Liver (tissue), 8 donors: ENCODE measurements at regions not wholly inside any gene's neighbourhood (a gene's known extent, or its start where the extent isn't known, plus 50 kb on each side); places are given as distances from the start of the nearest gene placed in this dataset.

Experiments used
- DNase-seq: peaks from one replicate; pipeline ENCODE4 v3.0.0-alpha.2; 2017; ENCODE audit warnings: low spot score
- H3K27ac ChIP-seq, 2 donors: one replicate each; pipeline ENCODE4 v1.7.0; 2013; ENCODE audit warnings: inconsistent platforms in 2 of 2, low read length in 2 of 2, control low read depth in 1 of 2, low read depth in 1 of 2, mild to moderate bottlenecking in 1 of 2
- H3K27me3 ChIP-seq, 4 donors: one replicate each; pipeline versions ENCODE4 v1.6.1 to v1.7.0; 2013; ENCODE audit warnings: low read length in 3 of 4, inconsistent platforms in 1 of 4, mild to moderate bottlenecking in 1 of 4, moderate library complexity in 1 of 4; ENCODE audit not compliant: control insufficient read depth in 4 of 4, insufficient read depth in 4 of 4
- H3K36me3 ChIP-seq, 4 donors: one replicate each; pipeline versions ENCODE4 v1.6.1 to v1.7.0; 2013; ENCODE audit warnings: low read length in 3 of 4, mild to moderate bottlenecking in 3 of 4, low read depth in 1 of 4, moderate library complexity in 1 of 4; ENCODE audit not compliant: control insufficient read depth in 4 of 4, insufficient read depth in 3 of 4
- H3K4me1 ChIP-seq, 4 donors: one replicate each; pipeline versions ENCODE4 v1.6.1 to v1.7.0; 2013; ENCODE audit warnings: low read length in 3 of 4, mild to moderate bottlenecking in 3 of 4, moderate library complexity in 1 of 4; ENCODE audit not compliant: control insufficient read depth in 4 of 4, insufficient read depth in 4 of 4
- H3K4me3 ChIP-seq, 3 donors: one replicate each; pipeline versions ENCODE4 v1.6.1 to v1.7.0; 2013; ENCODE audit warnings: low read length in 3 of 3, control low read depth in 1 of 3, low read depth in 1 of 3, mild to moderate bottlenecking in 1 of 3
- H3K9ac ChIP-seq, 2 donors: one replicate each; pipeline ENCODE4 v1.7.0; 2013; ENCODE audit warnings: low read length in 2 of 2, mild to moderate bottlenecking in 2 of 2, moderate library complexity in 2 of 2, control low read depth in 1 of 2, low read depth in 1 of 2
- H3K9me3 ChIP-seq, 4 donors: one replicate each; pipeline versions ENCODE4 v1.6.1 to v1.7.0; 2013; ENCODE audit warnings: low read length in 3 of 4; ENCODE audit not compliant: control insufficient read depth in 4 of 4
- CTCF ChIP-seq: fragments of 150-350 bp; IDR thresholded peaks from 2 replicates; pipeline ENCODE4 v1.5.1; 2017; ENCODE audit warnings: improper control_type of control experiment, low read depth, low read length; ENCODE audit not compliant: missing input control
- EGR1 ChIP-seq, 2 donors: IDR thresholded peaks; 2 replicates each; pipeline ENCODE4 v1.6.1; 2016 to 2018; ENCODE audit warnings: antibody characterized with exemption in 2 of 2, low read depth in 2 of 2
- FOXA1 ChIP-seq: IDR thresholded peaks from 2 replicates; pipeline ENCODE4 v1.6.1; 2016; ENCODE audit warnings: antibody characterized with exemption
- FOXA2 ChIP-seq: IDR thresholded peaks from 2 replicates; pipeline ENCODE4 v1.6.1; 2016; ENCODE audit warnings: antibody characterized with exemption
- GABPA ChIP-seq, 2 donors: IDR thresholded peaks in 1 of 2; conservative IDR thresholded peaks in 1 of 2; 2 replicates each; pipeline ENCODE4 v1.6.1; 2016; ENCODE audit warnings: antibody characterized with exemption in 2 of 2, mild to moderate bottlenecking in 1 of 2, moderate library complexity in 1 of 2
- HNF4A ChIP-seq, 2 donors: conservative IDR thresholded peaks; 2 replicates each; pipeline ENCODE4 v1.6.1; 2016; ENCODE audit warnings: antibody characterized with exemption in 2 of 2, mild to moderate bottlenecking in 2 of 2
- HNF4G ChIP-seq: IDR thresholded peaks from 2 replicates; pipeline ENCODE4 v1.6.1; 2016; ENCODE audit warnings: antibody characterized with exemption
- JUND ChIP-seq, 2 donors: IDR thresholded peaks; 2 replicates each; pipeline ENCODE4 v1.6.1; 2016; ENCODE audit warnings: antibody characterized with exemption in 2 of 2
- NR2F2 ChIP-seq: IDR thresholded peaks from 2 replicates; pipeline ENCODE4 v1.6.1; 2016; ENCODE audit warnings: antibody characterized with exemption
- RAD21 ChIP-seq, 2 donors: IDR thresholded peaks; 2 replicates each; pipeline ENCODE4 v1.6.1; 2016; ENCODE audit warnings: antibody characterized with exemption in 2 of 2, mild to moderate bottlenecking in 2 of 2
- REST ChIP-seq: IDR thresholded peaks from 2 replicates; pipeline ENCODE4 v1.6.1; 2016; ENCODE audit warnings: antibody characterized with exemption, mild to moderate bottlenecking
- RXRA ChIP-seq, 2 donors: IDR thresholded peaks; 2 replicates each; pipeline ENCODE4 v1.6.1; 2017 to 2018; ENCODE audit warnings: antibody characterized with exemption in 2 of 2, mild to moderate bottlenecking in 1 of 2
- SP1 ChIP-seq: IDR thresholded peaks from 2 replicates; pipeline ENCODE4 v1.6.1; 2018; ENCODE audit warnings: antibody characterized with exemption, mild to moderate bottlenecking
- TAF1 ChIP-seq: conservative IDR thresholded peaks from 2 replicates; pipeline ENCODE4 v1.6.1; 2016; ENCODE audit warnings: antibody characterized with exemption, mild to moderate bottlenecking
- YY1 ChIP-seq: IDR thresholded peaks from 2 replicates; pipeline ENCODE4 v1.6.1; 2016; ENCODE audit warnings: antibody characterized with exemption, mild to moderate bottlenecking
- ZBTB33 ChIP-seq: IDR thresholded peaks from 2 replicates; pipeline ENCODE4 v1.6.1; 2016; ENCODE audit warnings: antibody characterized with exemption
- WGBS: extraction: QIAGEN DNeasy Blood & Tissue Kit; methylation state at CpG from one replicate; pipeline ENCODE4 v1.1.7; 2013; 5-methylcytosine and 5-hydroxymethylcytosine counted together
- TF ChIP-seq, protein P1 (sequence below): IDR thresholded peaks from 2 replicates; pipeline ENCODE4 v1.6.1; 2016; ENCODE audit warnings: antibody characterized with exemption
- TF ChIP-seq, protein P2 (sequence below): IDR thresholded peaks from 2 replicates; pipeline ENCODE4 v1.6.1; 2016; ENCODE audit warnings: antibody characterized with exemption
- donor health status: healthy.
- donor health status: healthy.
- donor health status: healthy.
- donor health status: healthy.
- donor health status: healthy.

GRCh38 chr1:184870319-184870718 lies 104.0 kb downstream of the NIBAN1 start:
- Histone ChIP-seq H3K4me1 (no peaks in the 10 kb centered on the region), H3K27me3 (peaks cover 0 to 6% (median 0%) of the 10 kb centered on the region in 4 donors), H3K9ac (no peak overlapping the region), H3K27ac (no peak overlapping the region), H3K9me3 (no peaks in the 10 kb centered on the region), H3K4me3 (no peak overlapping the region), H3K36me3 (no peaks in the 10 kb centered on the region)
- WGBS, result 77% methylated on average over 7 of the region's 7 CpGs
- no peak for TF ChIP-seq REST
- no peak for TF ChIP-seq RAD21 (IDR thresholded peaks at IDR 0.05)
- no peak for TF ChIP-seq CTCF
- TF ChIP-seq FOXA2, result no peak
- TF ChIP-seq, protein P1, sequence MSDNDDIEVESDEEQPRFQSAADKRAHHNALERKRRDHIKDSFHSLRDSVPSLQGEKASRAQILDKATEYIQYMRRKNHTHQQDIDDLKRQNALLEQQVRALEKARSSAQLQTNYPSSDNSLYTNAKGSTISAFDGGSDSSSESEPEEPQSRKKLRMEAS, result no peak
- no peak for TF ChIP-seq FOXA1
- TF ChIP-seq HNF4A (conservative IDR thresholded peaks at IDR 0.05), result no peak
- TF ChIP-seq ZBTB33, result no peak
- no peak for TF ChIP-seq SP1
- no peak for TF ChIP-seq GABPA (IDR thresholded peaks at IDR 0.05 in 1 of 2, conservative IDR thresholded peaks at IDR 0.05 in 1 of 2)
- TF ChIP-seq, protein P2, sequence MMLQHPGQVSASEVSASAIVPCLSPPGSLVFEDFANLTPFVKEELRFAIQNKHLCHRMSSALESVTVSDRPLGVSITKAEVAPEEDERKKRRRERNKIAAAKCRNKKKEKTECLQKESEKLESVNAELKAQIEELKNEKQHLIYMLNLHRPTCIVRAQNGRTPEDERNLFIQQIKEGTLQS, result no peak
- TF ChIP-seq HNF4G, result no peak
- TF ChIP-seq JUND (IDR thresholded peaks at IDR 0.05), result no peak
- TF ChIP-seq NR2F2, result no peak
- TF ChIP-seq EGR1 (IDR thresholded peaks at IDR 0.05; ENCODE audit: low read depth in 2 of 2), result no peak
- TF ChIP-seq RXRA (IDR thresholded peaks at IDR 0.05), result no peak
- no peak for TF ChIP-seq YY1
- no peak for TF ChIP-seq TAF1
- DNase-seq, result no peak
